Vagina (tissue), 2 donors: ENCODE measurements at regions not wholly inside any gene's neighbourhood (a gene's known extent, or its start where the extent isn't known, plus 50 kb on each side); places are given as distances from the start of the nearest gene placed in this dataset.

Experiments used
- POLR2AphosphoS5 ChIP-seq, 2 donors: sonication (generic); formaldehyde crosslinking; IDR thresholded peaks; one replicate each; pipeline ENCODE4 v1.9.0; 2017; ENCODE audit warnings: antibody characterized with exemption in 2 of 2, mild to moderate bottlenecking in 2 of 2, low read depth in 1 of 2; ENCODE audit not compliant: insufficient read depth in 1 of 2
- TF ChIP-seq, protein P1 (sequence below), 3 experiments: fragments of 450-650 bp in 2 of 3; fragments of 200-600 bp in 1 of 3; sonication (generic) in 1 of 3; IDR thresholded peaks; one replicate each; pipeline ENCODE4 v1.5.1; 2017 to 2019; ENCODE audit warnings: antibody characterized with exemption in 3 of 3, mild to moderate bottlenecking in 2 of 3, moderate library complexity in 2 of 3

DNA sequence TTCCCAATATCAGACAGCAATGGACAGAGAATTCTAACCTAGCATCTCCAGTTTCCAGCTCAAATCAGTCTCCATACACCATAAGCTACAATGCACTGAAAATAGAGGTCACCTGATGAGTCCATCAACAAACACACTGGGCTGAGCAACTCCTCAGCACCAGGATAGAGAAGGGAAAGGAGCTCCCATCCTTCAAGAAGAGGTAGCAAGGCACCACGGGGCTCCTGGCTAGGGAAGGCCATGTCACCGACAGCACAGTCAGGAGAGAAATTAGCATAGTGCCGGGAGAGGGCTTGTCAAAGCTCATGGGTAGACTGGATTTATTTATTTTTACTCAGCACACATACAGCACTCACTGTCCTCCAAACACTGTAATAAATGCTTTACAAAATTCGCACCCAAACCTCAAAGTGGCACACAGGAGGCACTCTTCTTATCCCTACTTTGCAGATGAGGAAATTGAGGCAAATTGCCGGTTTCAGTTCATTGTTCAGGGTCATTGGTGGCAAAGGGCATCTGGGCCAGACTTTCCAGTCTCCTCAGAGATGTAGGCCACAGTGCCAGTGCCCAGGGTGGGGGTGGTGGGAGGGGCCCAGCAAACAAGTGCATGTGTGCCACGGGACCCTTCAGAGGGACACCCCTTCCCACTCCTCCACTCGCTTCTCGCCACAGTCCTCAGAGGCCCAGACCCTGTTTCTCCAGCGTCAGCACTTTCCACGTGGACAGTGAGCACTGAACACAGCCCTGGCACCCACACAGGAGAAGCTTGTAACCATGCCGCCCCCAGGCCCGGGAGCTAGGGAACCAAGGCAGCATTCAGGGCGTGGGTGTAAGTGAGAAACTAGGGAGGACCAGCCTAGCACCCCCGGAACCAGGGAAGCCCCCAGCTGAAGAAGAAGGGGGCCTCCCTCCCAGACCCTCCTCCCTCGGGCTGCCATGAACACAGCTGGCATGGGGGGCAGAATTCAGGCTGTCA is 1417.4 kb downstream of the TBC1D22A start:
- TF ChIP-seq POLR2AphosphoS5 (IDR thresholded peaks at IDR 0.05; ENCODE audit: insufficient read depth in 1 of 2, low read depth in 1 of 2), result no peak
- TF ChIP-seq, protein P1, sequence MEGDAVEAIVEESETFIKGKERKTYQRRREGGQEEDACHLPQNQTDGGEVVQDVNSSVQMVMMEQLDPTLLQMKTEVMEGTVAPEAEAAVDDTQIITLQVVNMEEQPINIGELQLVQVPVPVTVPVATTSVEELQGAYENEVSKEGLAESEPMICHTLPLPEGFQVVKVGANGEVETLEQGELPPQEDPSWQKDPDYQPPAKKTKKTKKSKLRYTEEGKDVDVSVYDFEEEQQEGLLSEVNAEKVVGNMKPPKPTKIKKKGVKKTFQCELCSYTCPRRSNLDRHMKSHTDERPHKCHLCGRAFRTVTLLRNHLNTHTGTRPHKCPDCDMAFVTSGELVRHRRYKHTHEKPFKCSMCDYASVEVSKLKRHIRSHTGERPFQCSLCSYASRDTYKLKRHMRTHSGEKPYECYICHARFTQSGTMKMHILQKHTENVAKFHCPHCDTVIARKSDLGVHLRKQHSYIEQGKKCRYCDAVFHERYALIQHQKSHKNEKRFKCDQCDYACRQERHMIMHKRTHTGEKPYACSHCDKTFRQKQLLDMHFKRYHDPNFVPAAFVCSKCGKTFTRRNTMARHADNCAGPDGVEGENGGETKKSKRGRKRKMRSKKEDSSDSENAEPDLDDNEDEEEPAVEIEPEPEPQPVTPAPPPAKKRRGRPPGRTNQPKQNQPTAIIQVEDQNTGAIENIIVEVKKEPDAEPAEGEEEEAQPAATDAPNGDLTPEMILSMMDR (IDR thresholded peaks at IDR 0.05), result no peak
